NOMO-1 treated with dmso at 0.1 percent for 144 hours (cell line): ENCODE measurements at regions not wholly inside any gene's neighbourhood (a gene's known extent, or its start where the extent isn't known, plus 50 kb on each side); places are given as distances from the start of the nearest gene placed in this dataset.

Source experiments
- DNase-seq: peaks from one replicate; lab custom pipeline; 2025; ENCODE audit not compliant: unreplicated experiment; lab: John Stamatoyannopoulos, UW

DNA sequence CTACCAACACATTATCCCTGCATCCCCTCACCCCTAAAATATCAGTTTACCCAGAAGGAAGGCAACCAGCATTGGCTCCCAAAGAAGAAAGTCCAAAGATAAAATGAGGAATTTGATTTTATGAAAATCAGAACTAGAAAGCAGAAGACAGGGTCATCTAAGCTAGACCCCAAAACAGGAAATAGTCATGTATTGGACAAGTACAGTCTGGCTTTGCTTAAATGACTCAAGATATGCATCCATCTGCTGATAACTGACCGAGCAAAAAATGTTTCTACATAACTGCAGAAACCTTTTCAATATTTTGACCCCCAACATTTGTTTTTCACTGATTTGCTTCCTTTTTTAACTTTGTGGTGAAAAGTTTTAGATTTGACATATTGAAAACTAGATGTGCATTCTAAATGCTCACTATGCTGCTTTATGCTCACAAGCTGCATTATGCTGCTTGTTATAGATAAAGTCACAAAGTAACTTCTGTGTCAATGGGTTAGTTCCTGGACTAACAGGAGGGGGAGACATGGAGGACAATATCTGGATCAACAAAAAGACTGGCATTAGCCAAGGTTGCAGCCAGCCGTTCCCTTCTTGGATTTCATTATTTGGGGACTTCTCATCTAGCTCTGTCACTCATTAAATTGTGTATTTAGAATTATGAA is 227.0 kb downstream of the INHBA start:
- peak; percentile 16 for DNase-seq

GRCh38 chr7:41472427-41473125 is 230.3 kb downstream of the INHBA start:
- DNase-seq, result no peak

DNA sequence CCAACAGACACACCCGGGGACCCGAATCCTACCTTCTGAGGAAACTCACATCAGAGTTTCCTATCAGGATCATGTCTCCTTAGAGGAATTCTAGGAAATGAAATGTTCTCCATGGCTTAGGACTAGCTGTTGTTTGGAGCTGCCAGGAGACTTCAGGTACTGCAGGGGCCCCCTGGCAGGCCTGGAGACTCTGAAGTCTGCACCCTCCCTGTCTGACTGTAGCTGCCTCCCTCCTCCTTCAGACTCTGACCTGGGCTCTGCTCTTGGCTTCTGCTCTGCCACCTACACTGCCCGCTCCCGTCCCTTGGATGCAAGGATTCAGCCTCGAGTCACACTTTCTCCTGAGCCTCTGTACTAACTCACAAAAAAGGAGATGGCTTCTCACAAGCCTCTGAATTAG is 232.8 kb downstream of the INHBA start:
- no peak for DNase-seq

DNA sequence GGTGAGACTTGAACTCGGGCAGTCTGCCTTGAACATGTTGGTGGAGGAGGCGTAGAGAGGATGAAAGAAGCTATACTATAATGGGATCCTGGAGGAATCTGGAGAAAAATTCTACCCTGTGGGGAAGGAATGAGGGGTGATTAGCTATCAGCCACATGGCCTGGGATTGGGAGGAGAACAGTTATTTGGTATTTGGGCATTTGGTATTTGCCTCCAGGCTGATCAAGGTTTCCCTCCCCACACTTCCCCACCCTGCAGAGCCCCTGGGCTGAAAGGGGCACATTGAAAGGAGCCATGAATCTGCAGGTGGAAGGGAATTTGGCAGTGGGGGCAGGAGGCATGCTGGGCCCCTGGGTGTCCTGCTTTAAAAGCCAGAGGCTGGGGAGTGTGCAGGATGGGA is 235.3 kb downstream of the INHBA start:
- DNase-seq, result no peak

- DNase-seq, result no peak
Observed at GRCh38 chr7:41466760-41467384, 236.0 kb downstream of the INHBA start.

DNA sequence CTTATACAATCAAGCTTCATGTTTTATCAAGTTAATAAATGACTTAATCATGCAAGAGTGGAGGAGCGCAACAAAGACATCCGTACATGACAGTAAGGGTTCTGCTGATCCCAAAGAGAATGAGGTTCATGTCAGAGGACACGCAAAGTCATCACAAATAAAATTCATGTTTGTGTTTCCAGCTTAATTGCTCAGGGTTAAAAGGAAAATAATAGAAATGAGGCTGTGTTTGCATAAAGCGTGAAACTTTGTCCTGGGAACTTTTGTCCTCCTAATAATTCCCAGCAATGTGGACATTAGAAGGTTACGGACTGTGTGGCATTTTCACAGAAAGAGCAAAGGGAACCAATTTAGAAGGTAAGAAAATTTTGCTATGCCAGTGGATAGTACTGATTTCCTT is 237.3 kb downstream of the INHBA start:
- DNase-seq, result no peak

DNA sequence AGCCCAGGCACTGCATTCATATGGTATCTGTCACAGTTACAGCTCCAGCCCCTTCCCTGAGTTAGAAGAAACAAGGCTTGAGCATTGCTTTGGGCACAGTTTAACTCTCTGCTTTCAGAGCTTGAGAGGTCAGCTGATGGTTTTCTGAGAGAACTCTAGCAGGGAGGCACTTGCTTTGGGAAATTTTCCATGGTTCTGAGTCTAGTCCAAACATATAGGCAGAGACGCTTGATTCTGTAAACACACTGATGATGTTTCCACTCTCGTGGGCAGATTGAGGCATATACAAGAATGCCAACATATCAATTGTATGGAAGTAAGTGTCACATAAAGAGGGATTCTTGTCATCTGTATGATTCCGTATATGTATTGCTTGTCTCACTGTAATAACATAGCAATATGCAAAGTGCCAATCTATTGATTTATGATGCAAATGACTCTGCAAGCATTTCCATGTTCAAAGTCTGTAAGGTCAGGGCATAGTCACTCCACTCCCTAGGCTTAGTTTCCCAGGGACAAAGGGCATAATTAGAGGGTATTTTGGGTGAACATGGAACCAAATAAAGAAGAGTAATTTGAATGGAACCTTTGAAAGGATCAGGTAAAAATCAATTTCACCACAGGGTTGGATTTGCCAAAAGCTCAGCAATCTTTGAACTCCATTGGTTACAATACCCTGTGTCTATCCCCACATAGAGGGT is 239.0 kb downstream of the INHBA start:
- no peak for DNase-seq

DNA sequence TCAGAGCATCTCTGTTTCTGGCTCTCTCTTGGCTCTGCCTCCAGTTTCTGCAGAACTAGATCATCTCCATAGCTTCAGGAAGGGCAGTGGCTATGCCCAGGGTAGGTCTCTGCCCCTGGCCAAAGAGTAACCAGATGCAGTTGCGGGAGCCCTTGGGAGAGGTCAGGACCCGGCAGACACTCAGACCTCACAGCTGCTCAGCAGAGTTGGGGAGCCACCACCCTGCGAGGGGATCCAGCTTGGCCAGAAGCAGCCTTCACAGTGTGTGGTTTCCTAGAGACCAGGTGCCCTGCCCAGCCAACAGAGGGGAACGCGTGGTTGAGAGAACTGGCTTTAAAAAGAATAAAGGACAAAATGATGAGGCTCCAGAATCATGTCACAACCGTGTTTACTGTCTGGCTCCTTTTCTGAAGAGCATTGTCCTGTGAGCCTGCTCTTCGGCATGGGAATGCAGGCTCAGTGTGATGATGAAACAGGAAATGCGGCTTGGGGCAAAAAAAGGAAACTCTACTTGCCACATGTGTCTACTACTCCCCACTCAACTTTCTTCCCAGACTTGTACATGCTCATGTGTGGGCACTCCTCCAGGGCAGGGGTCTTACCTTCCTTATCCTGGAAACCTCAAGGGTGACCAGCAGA is 243.1 kb downstream of the INHBA start:
- peak; percentile 43 for DNase-seq

DNA sequence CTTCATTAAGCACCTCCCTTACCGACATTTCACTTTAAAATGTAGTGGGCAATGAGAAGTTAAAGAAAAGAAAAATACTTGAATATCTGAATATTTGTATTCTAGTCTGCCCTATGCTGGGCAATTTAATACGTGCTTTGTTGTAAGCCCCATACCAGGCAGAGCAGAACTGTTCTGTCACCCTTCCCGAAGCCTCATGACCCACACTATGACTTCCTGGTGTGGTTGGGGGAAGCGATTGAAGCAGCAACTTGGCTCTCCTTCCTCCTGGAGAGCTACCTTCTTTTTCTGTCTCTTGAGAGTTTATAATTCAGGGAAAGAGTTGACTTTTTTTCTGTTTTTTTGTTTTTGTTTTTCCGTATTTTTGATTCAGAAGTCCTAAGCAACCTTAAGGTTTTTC is 243.7 kb downstream of the INHBA start:
- DNase-seq, result no peak

DNA sequence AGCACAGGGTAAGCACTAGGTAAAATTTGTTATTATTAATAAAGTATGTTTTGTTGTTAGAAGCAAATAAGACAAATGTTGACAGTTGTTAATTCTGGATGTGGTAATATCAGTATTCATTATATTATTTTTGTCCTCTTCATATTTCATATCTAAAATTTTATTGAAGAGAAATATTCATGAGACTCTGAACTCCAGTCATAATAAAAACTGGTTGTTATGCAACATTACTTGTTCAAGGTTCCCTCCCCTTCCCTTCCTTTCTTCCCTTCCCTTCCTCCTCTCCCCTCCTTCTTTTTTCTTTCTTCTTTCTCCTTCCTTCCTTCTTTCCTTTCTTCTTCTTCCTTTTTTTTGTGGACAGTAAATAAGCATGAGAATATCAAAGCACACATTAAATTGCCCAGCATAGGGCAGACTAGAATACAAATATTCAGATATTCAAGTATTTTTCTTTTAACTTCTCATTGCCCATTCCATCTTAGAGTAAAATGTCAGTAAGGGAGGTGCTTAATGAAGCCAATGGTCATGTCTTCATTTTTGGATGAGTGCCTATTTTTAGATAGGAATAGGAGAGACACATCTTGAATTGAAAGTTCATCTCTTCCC is 245.0 kb downstream of the INHBA start:
- DNase-seq, result no peak

- no peak for DNase-seq
Observed at GRCh38 chr7:41451826-41452225, 251.1 kb downstream of the INHBA start.

DNA sequence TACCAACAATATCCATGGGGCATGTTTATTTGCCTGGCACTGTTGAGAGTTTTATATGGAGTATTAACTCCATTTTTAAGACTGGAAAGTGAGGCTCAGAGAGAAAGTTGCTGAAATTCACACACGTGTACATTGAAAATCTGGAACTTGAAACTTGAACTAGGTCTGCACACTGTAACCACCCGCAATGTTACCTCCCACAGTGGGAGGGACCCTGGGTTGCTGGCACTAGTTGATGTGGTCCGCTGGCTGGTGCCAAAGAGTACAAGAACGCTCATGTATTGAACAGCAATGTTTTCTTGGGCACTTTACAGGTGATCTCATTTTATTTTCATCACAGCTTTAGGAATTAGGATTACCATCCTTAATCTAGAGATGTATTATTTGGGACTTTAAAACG is 253.2 kb downstream of the INHBA start:
- DNase-seq, result no peak

DNA sequence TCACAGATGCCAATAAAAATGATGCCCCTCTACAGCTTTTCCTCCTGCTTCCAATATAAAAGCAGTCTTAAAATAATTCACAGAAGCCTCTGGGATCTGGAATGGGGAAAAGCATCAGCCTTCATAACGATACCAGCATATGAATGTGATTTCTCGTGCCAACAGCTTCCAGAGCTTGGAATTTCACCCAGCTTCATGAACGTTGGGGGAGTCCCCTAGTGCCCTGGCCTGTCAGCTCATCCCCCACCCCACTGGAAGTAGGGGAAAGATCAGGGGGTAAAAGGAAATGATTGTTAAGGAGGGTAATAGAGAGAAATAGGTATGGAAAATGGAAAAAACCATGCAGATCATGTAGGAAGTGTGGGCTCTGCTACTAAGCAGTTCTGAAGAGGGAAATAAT is 253.6 kb downstream of the INHBA start:
- DNase-seq, result no peak

GRCh38 chr7:41448104-41448503 is 254.8 kb downstream of the INHBA start:
- no peak for DNase-seq

DNA sequence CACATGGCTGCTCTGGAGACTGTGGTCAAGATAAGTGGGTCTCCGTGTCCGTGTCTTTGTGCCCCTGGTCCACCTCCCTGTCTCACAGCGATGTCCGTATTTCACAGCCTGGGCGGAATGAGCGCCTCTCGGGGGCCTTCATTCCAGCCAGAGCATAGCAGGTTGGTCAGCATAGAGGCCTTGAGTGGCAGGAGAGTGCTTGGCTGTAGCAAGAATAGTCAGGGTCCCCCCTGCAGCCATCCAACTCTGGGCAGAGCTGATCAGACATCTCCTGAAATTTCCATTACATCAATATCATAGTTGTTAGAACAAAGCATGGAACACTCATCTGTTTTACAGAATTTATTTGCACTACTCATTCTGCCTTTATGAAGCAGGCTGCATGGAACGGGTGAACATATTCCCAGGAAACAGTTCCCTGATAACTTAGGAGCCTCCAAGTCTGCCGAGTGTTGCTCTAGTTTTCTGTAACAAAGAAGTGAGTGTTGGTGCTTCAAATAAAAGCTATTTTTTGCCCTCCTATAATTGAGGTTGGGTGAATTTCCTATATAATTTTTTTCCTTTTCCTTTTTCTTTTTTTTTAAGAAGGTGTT is 255.3 kb downstream of the INHBA start:
- no peak for DNase-seq

DNA sequence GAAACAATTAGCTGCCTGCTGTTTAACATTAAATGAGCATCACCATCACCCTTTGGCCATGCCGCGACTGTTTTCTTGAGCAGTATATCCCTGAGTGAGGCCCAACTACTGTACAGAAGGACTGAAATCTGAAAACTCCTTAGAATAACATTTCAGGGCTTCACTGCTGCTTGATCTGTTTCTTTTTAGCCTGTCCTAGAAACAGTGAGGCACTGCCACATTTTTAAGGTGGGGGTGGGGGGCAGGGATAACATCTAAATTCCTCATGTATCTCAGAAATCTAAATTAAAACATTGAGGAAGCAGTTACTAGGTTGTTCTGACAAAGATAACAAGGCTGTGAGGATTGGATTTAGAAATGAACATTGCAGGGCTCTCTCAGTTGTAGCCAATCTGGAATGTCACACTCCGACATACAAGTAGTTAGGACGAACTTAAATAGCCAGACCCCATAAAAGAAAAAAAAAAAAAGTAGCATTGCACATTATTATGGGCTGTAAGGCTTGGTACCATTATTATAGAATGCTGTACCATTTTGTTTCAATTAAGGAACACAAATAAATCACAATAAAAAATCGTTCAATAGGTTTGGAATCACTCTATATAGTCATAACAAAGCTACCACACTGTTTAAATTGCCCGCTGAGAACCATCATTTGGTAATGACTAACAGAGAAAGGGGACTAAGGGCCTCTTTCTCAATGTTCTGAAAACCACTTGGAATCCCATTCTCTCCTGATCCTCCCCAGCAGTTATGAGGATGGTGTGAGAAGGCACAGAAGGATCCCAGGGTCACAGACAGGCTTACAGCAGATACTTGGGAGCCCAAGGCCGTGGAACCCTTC is 256.1 kb downstream of the INHBA start:
- no peak for DNase-seq

- no peak for DNase-seq
Observed at GRCh38 chr7:41445946-41446345, 256.9 kb downstream of the INHBA start.

GRCh38 chr7:41445432-41445831 is 257.5 kb downstream of the INHBA start:
- DNase-seq, result no peak

DNA sequence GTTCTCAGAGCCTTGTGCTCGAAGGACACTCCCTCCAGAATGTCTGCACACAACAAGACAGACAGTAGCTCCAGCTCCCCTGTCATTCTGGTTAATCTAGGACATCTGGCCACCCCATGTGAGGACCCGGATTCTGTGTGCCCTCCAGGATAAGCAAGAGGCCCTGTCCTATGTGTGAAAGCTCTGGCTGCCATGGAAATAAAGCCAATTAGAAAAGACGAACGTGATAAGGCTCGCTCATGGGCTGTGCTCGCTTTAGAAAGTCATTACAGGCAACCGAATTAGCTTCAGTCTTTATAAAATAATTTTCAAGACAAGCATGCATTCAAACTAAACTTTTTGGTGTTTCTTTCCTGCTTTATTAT is 263.4 kb downstream of the INHBA start:
- no peak for DNase-seq
